ENCODE measurements at regions not wholly inside any gene's neighbourhood (a gene's known extent, or its start where the extent isn't known, plus 50 kb on each side); places are given as distances from the start of the nearest gene placed in this dataset.

GRCh38 chr7:109735881-109736280 is 1166.2 kb downstream of the DNAJB9 start:
- H3K9ac ChIP-seq (ENCODE audit: control insufficient read depth, insufficient read depth, low read length): no peak overlapping the region
- ChIA-PET RAD21 (ENCODE audit: unreplicated experiment) (interaction anchor here (0.7 to 1.1 kb wide), 2 partner anchors 14 to 256 kb away, joined by 3 to 4 read pairs; no protein-coding TSS in a partner anchor), POLR2A (no interaction called here), SMC1A (ENCODE audit: uncharacterized antibody, unreplicated experiment) (interaction anchor here (0.6 kb wide), 1 partner anchor 163 kb away, joined by 3 read pairs; no protein-coding TSS in a partner anchor), CTCF (no interaction called here)
- no peak overlapping the region for H2AFZ ChIP-seq (ENCODE audit: control insufficient read depth, low read depth, low read length)
- H3K4me1 ChIP-seq (ENCODE audit: control insufficient read depth, insufficient read depth, low read length): no peaks in the 10 kb centered on the region
- intact Hi-C loops (cut with micrococcal nuclease; ENCODE audit: unreplicated experiment): no loop called here
- WGBS (ENCODE audit: insufficient coverage, insufficient replicate concordance, low lambda C conversion rate, missing lambda C conversion rate): 47% methylated on average over 5 of the region's 5 CpGs
- H4K20me1 ChIP-seq (ENCODE audit: control insufficient read depth, insufficient read depth): no peaks in the 10 kb centered on the region
- no peak overlapping the region for H3K27ac ChIP-seq (ENCODE audit: control insufficient read depth, insufficient read depth)
- TF ChIP-seq FOXM1 (IDR thresholded peaks at IDR 0.05; ENCODE audit: low read depth, low read length): no peak
- no peak for TF ChIP-seq HDAC2 (IDR thresholded peaks at IDR 0.05)
- no peak for TF ChIP-seq ZNF687 (IDR thresholded peaks at IDR 0.05)
- TF ChIP-seq LARP7 (IDR thresholded peaks at IDR 0.05): no peak
- no peak for TF ChIP-seq BMI1 (IDR thresholded peaks at IDR 0.05; ENCODE audit: borderline replicate concordance)
- no peak for TF ChIP-seq SREBF1 (IDR thresholded peaks at IDR 0.05; ENCODE audit: low read length)
- no peak for TF ChIP-seq POLR2A (IDR thresholded peaks at IDR 0.05; ENCODE audit: low read depth, low read length)
- TF ChIP-seq MLLT1 (IDR thresholded peaks at IDR 0.05): no peak
- no peak for TF ChIP-seq RFX5 (IDR thresholded peaks at IDR 0.05; ENCODE audit: low read depth, low read length)
- no peak for TF ChIP-seq CREB1 (IDR thresholded peaks at IDR 0.05; ENCODE audit: low read depth)
- TF ChIP-seq ASH2L (IDR thresholded peaks at IDR 0.05; ENCODE audit: borderline replicate concordance, low read depth): no peak
- no peak for TF ChIP-seq CBFB (IDR thresholded peaks at IDR 0.05; ENCODE audit: low read depth)
- TF ChIP-seq NFYB (IDR thresholded peaks at IDR 0.05; ENCODE audit: insufficient read depth, low read depth, low read length): no peak
- no peak for TF ChIP-seq SP1 (IDR thresholded peaks at IDR 0.05; ENCODE audit: low read depth, low read length)
- no peak for TF ChIP-seq BCL11A (IDR thresholded peaks at IDR 0.05; ENCODE audit: low read depth, low read length)
- no peak for TF ChIP-seq BRCA1 (IDR thresholded peaks at IDR 0.05; ENCODE audit: low read depth, low read length)
- TF ChIP-seq TCF3 (IDR thresholded peaks at IDR 0.05; ENCODE audit: borderline replicate concordance, insufficient read depth, low read depth, low read length): no peak
- TF ChIP-seq POLR2AphosphoS2 (IDR thresholded peaks at IDR 0.05; ENCODE audit: low read depth, low read length): no peak
- no peak for TF ChIP-seq SMAD1 (IDR thresholded peaks at IDR 0.05; ENCODE audit: low read depth, partially characterized antibody)
- H3K36me3 ChIP-seq (ENCODE audit: control insufficient read depth in 2 of 2, insufficient read depth in 2 of 2, low read length in 1 of 2): no peaks in the 10 kb centered on the region
- no peaks in the 10 kb centered on the region for H3K27me3 ChIP-seq (replicated peaks in 1 of 2; ENCODE audit: control insufficient read depth in 2 of 2, insufficient read depth in 2 of 2, low read length in 1 of 2)
- ATAC-seq (no peak), DNase-seq (ENCODE audit: low read depth, low spot score) (no peak), FAIRE-seq (no peak)
- no TSS peak for BruUV-seq (replicated peaks)
- H3K79me2 ChIP-seq (ENCODE audit: control insufficient read depth, insufficient read depth, low read length): no peaks in the 10 kb centered on the region
- in situ Hi-C loops (cut with MboI): no loop called here
- no peak overlapping the region for H3K4me3 ChIP-seq
- H3K4me2 ChIP-seq (ENCODE audit: control insufficient read depth, insufficient read depth): no peak overlapping the region
- no peaks in the 10 kb centered on the region for H3K9me3 ChIP-seq (replicated peaks; ENCODE audit: control insufficient read depth, insufficient read depth, low read length)
